SU-DHL-6 (cell line): ENCODE measurements at regions not wholly inside any gene's neighbourhood (a gene's known extent, or its start where the extent isn't known, plus 50 kb on each side); places are given as distances from the start of the nearest gene placed in this dataset.

Source experiments
- CTCF ChIP-seq: fragments of 200-600 bp; sonication (generic); IDR thresholded peaks from one replicate; pipeline ENCODE4 v1.5.1; 2017; ENCODE audit warnings: antibody characterized with exemption, mild to moderate bottlenecking, low read length, moderate library complexity; ENCODE audit not compliant: insufficient read depth, poor library complexity, severe bottlenecking
- EZH2phosphoT487 ChIP-seq: fragments of 200-600 bp; sonication (generic), shearing (Covaris generic); conservative IDR thresholded peaks from 2 replicates; pipeline ENCODE4 v1.6.1; 2018; ENCODE audit warnings: mild to moderate bottlenecking, antibody characterized with exemption, low read length, moderate library complexity, mixed read lengths

- TF ChIP-seq CTCF (no peak), EZH2phosphoT487 (no peak)
Observed at GRCh38 chr2:40823478-40823877, 371.6 kb upstream of the SLC8A1 start.
